Body of pancreas (tissue), 4 donors: ENCODE measurements at regions not wholly inside any gene's neighbourhood (a gene's known extent, or its start where the extent isn't known, plus 50 kb on each side); places are given as distances from the start of the nearest gene placed in this dataset.

Experiments used
- ATAC-seq: fragments of 150-250 bp; one replicate; pipeline ENCODE4 v1.9.1; 2016
- DNase-seq, 4 donors: peaks; one replicate each; pipeline ENCODE4 v3.0.0-alpha.2; 2019
- H3K27ac ChIP-seq, 4 donors: fragments of 200-600 bp; sonication (generic); 1 replicate in 3 of 4; 2 replicates in 1 of 4; pipeline versions ENCODE4 v1.5.1 to v1.6.1; 2016 to 2019; ENCODE audit warnings: mild to moderate bottlenecking in 1 of 4, mixed read lengths in 1 of 4, moderate library complexity in 1 of 4
- H3K27me3 ChIP-seq, 2 donors: fragments of 200-600 bp; sonication (generic); one replicate each; pipeline ENCODE4 v1.6.0; 2016; ENCODE audit warnings: mild to moderate bottlenecking in 1 of 2
- H3K36me3 ChIP-seq, 2 donors: fragments of 200-600 bp; sonication (generic); replicated peaks in 1 of 2; 2 replicates each; pipeline ENCODE4 v1.5.1; 2016; ENCODE audit warnings: low read depth in 2 of 2; ENCODE audit not compliant: insufficient read depth in 1 of 2
- H3K4me1 ChIP-seq: fragments of 200-600 bp; sonication (generic); one replicate; pipeline ENCODE4 v1.6.0; 2016
- H3K4me3 ChIP-seq, 2 donors: fragments of 200-600 bp; sonication (generic); 1 replicate in 1 of 2; 2 replicates in 1 of 2; pipeline ENCODE4 v1.5.1; 2016 to 2019
- H3K9me3 ChIP-seq, 3 donors: fragments of 200-600 bp; sonication (generic); 1 replicate in 2 of 3; 2 replicates in 1 of 3; pipeline ENCODE4 v1.5.1; 2016
- POLR2A ChIP-seq, 3 donors: fragments of 450-650 bp; IDR thresholded peaks; one replicate each; pipeline ENCODE4 v1.6.1; 2016; ENCODE audit warnings: antibody characterized with exemption in 3 of 3, mild to moderate bottlenecking in 2 of 3
- WGBS, 2 donors: methylation state at CpG; one replicate each; pipeline ENCODE4 v1.1.5; 2017; 5-methylcytosine and 5-hydroxymethylcytosine counted together
- intact Hi-C: fragments of 100-400 bp; cut with DNase I; formaldehyde crosslinking; loops from one replicate; pipeline ENCODE4 v1.15.1; 2023
- TF ChIP-seq, protein P1 (sequence below), 7 experiments: fragments of 450-650 bp in 4 of 7; fragments of 200-600 bp in 3 of 7; sonication (generic) in 3 of 7; IDR thresholded peaks; one replicate each; pipeline ENCODE4 v1.5.1; 2016 to 2019; ENCODE audit warnings: antibody characterized with exemption in 7 of 7

DNA sequence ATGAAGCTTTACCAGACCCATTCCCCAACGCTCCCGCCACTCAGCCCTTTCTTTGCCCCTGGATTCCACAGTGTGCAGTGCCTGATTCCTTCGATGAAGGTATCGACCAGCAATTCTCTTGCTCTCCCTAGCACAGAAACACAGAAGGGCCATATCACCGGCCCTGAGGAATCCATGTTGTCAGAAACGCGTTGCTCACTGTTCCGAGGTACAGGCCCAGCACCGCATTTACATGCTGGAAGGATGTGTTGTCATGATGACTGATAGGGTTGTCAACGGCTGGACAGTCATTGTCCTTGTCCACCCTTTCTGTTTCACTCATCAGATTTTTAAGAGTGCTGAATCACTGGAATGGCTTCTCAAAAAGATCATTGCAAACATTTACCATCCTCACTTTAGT is 57.2 kb upstream of the GPR6 start:
- H3K27me3 ChIP-seq, result no peaks in the 10 kb centered on the region
- intact Hi-C loops, result no loop called here
- no peak overlapping the region for H3K4me3 ChIP-seq
- 91 to 92% methylated on average over 10 of the region's 10 CpGs for WGBS, 2 donors
- TF ChIP-seq, protein P1, sequence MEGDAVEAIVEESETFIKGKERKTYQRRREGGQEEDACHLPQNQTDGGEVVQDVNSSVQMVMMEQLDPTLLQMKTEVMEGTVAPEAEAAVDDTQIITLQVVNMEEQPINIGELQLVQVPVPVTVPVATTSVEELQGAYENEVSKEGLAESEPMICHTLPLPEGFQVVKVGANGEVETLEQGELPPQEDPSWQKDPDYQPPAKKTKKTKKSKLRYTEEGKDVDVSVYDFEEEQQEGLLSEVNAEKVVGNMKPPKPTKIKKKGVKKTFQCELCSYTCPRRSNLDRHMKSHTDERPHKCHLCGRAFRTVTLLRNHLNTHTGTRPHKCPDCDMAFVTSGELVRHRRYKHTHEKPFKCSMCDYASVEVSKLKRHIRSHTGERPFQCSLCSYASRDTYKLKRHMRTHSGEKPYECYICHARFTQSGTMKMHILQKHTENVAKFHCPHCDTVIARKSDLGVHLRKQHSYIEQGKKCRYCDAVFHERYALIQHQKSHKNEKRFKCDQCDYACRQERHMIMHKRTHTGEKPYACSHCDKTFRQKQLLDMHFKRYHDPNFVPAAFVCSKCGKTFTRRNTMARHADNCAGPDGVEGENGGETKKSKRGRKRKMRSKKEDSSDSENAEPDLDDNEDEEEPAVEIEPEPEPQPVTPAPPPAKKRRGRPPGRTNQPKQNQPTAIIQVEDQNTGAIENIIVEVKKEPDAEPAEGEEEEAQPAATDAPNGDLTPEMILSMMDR (IDR thresholded peaks at IDR 0.05), result no peak
- no peak for TF ChIP-seq POLR2A (IDR thresholded peaks at IDR 0.05)
- DNase-seq, result no peak
- H3K36me3 ChIP-seq, result no peaks in the 10 kb centered on the region
- H3K27ac ChIP-seq, result no peak overlapping the region
- no peak for ATAC-seq
- no peaks in the 10 kb centered on the region for H3K4me1 ChIP-seq
- no peaks in the 10 kb centered on the region for H3K9me3 ChIP-seq

DNA sequence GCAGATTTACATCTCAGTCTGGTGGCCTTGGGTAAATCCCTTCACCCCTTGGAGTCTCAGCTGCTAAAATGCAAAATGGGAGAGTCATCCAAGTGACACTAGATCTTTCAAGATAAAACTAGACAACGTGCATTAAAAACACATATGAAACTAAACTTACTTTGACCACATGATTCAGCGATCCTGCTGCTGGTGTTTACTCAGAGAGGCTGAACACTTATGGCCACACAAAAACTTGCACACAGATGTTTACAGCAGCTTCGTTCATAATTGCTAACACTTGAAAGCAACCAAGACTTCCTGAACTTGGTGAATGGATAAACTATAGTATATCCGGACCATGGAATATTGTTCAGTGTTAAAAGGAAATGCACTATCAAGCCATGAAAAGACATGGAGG is 55.3 kb upstream of the GPR6 start:
- no peak overlapping the region for H3K4me3 ChIP-seq
- no peak for ATAC-seq
- H3K27me3 ChIP-seq, result no peaks in the 10 kb centered on the region
- no peak for DNase-seq
- no peaks in the 10 kb centered on the region for H3K9me3 ChIP-seq
- no peak for TF ChIP-seq POLR2A (IDR thresholded peaks at IDR 0.05)
- TF ChIP-seq, protein P1 (IDR thresholded peaks at IDR 0.05), result no peak
- 25 to 48% methylated on average over 4 of the region's 4 CpGs for WGBS, 2 donors
- no peak overlapping the region for H3K27ac ChIP-seq
- H3K36me3 ChIP-seq, result no peaks in the 10 kb centered on the region
- no peaks in the 10 kb centered on the region for H3K4me1 ChIP-seq
- intact Hi-C loops, result no loop called here

DNA sequence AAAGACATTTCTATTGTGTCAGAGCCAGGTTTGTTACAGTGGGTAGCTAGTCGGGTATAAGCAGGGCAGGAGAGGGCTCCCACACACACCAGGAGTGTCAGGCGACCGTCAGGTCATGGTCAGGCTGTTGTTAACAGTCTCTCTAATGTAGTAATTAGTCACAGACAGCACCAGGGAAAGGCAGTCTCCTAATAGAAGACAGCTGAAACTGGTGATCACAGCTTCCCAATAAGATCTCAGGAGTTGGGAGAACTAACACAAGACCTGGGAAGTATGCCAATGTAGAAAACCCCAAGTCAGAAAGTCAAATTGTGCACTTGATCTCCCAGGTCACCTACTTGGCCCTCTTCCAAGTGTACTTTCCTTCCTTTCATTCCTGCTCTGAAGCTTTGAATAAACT is 53.0 kb upstream of the GPR6 start:
- 13 to 32% methylated on average over 3 of the region's 3 CpGs for WGBS, 2 donors
- no peaks in the 10 kb centered on the region for H3K27me3 ChIP-seq
- no peaks in the 10 kb centered on the region for H3K4me1 ChIP-seq
- ATAC-seq (no peak), DNase-seq (no peak)
- no peaks in the 10 kb centered on the region for H3K36me3 ChIP-seq
- H3K9me3 ChIP-seq, result no peaks in the 10 kb centered on the region
- H3K27ac ChIP-seq, result no peak overlapping the region
- H3K4me3 ChIP-seq, result no peak overlapping the region
- intact Hi-C loops, result no loop called here
- no peak for TF ChIP-seq POLR2A (IDR thresholded peaks at IDR 0.05)
- TF ChIP-seq, protein P1 (IDR thresholded peaks at IDR 0.05), result no peak

DNA sequence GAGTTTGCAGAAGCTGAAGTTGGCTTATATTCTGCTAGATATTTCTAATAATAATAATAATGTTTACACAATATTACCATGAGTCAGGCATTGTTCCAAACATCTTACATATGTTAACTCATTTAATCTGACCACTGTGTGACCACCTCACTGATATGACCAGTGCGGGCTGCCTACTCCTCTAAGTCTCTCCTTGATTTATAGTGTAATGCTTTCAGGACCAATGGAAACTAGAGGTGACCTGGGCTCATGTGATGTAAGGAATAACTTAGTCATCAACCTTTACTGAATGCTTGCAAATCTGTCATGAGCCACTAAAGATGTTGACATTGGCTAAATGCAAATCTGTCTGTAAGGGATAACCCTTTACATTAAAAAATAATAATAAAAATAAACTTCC is 51.1 kb upstream of the GPR6 start:
- intact Hi-C loops, result no loop called here
- 92 to 95% methylated on average over 1 of the region's 1 CpG for WGBS, 2 donors
- ATAC-seq, result no peak
- no peak for DNase-seq
- Histone ChIP-seq H3K9me3 (no peaks in the 10 kb centered on the region), H3K4me1 (no peaks in the 10 kb centered on the region), H3K36me3 (no peaks in the 10 kb centered on the region), H3K27me3 (no peaks in the 10 kb centered on the region), H3K4me3 (no peak overlapping the region), H3K27ac (no peak overlapping the region)
- TF ChIP-seq, protein P1 (IDR thresholded peaks at IDR 0.05), result no peak
